Thyroid gland (tissue), 4 donors: ENCODE measurements at regions not wholly inside any gene's neighbourhood (a gene's known extent, or its start where the extent isn't known, plus 50 kb on each side); places are given as distances from the start of the nearest gene placed in this dataset.

Experiments
- DNase-seq, 2 donors: peaks; one replicate each; pipeline ENCODE4 v3.0.0-alpha.2; 2019
- H3K27ac ChIP-seq, 3 donors: fragments of 200-600 bp; sonication (generic); 1 replicate in 2 of 3; 2 replicates in 1 of 3; pipeline ENCODE4 v1.5.1; 2016 to 2019; ENCODE audit warnings: mild to moderate bottlenecking in 1 of 3, moderate library complexity in 1 of 3
- H3K27me3 ChIP-seq: fragments of 200-600 bp; sonication (generic); one replicate; pipeline ENCODE4 v1.5.1; 2019
- H3K36me3 ChIP-seq, 2 donors: fragments of 200-600 bp; sonication (generic); one replicate each; pipeline ENCODE4 v1.5.1; 2016 to 2019
- H3K4me1 ChIP-seq, 2 donors: fragments of 200-600 bp; sonication (generic); one replicate each; pipeline ENCODE4 v1.5.1; 2017 to 2019
- H3K4me3 ChIP-seq, 3 donors: fragments of 200-600 bp; sonication (generic); replicated peaks in 1 of 3; 1 replicate in 2 of 3; 2 replicates in 1 of 3; pipeline ENCODE4 v1.5.1; 2016; ENCODE audit warnings: mild to moderate bottlenecking in 1 of 3
- H3K9me3 ChIP-seq: fragments of 200-600 bp; sonication (generic); one replicate; pipeline ENCODE4 v1.5.1; 2017
- CTCF ChIP-seq, 6 experiments: fragments of 200-600 bp in 3 of 6; fragments of 450-650 bp in 3 of 6; sonication (generic) in 3 of 6; IDR thresholded peaks; one replicate each; pipeline ENCODE4 v1.5.1; 2016 to 2019; ENCODE audit warnings: antibody characterized with exemption in 6 of 6, mild to moderate bottlenecking in 2 of 6, inconsistent platforms in 1 of 6, moderate library complexity in 1 of 6
- POLR2A ChIP-seq, 2 donors: fragments of 450-650 bp; IDR thresholded peaks; one replicate each; pipeline ENCODE4 v1.6.1; 2017; ENCODE audit warnings: antibody characterized with exemption in 2 of 2, mild to moderate bottlenecking in 2 of 2, moderate library complexity in 1 of 2
- WGBS, 2 donors: methylation state at CpG; one replicate each; pipeline ENCODE4 v1.1.5; 2017; 5-methylcytosine and 5-hydroxymethylcytosine counted together
- intact Hi-C: fragments of 100-400 bp; cut with DNase I; formaldehyde crosslinking; loops from one replicate; pipeline ENCODE4 v1.15.1; 2023

GRCh38 chr11:19375440-19375839, 134.7 kb upstream of the E2F8 start:
- TF ChIP-seq CTCF (IDR thresholded peaks at IDR 0.05) (no peak), POLR2A (IDR thresholded peaks at IDR 0.05) (no peak)
- H3K27ac ChIP-seq = no peak overlapping the region
- H3K27me3 ChIP-seq = no peaks in the 10 kb centered on the region
- H3K4me3 ChIP-seq = no peak overlapping the region
- no peaks in the 10 kb centered on the region for H3K9me3 ChIP-seq
- no peak for DNase-seq
- no peaks in the 10 kb centered on the region for H3K36me3 ChIP-seq
- WGBS, 2 donors = 91 to 100% methylated on average over 3 of the region's 3 CpGs
- peaks cover 7 to 42% of the 10 kb centered on the region in 2 donors for H3K4me1 ChIP-seq
- intact Hi-C loops = no loop called here

GRCh38 chr11:19374151-19374569, 133.4 kb upstream of the E2F8 start:
- H3K4me1 ChIP-seq = peaks cover 12 to 42% of the 10 kb centered on the region in 2 donors
- TF ChIP-seq POLR2A (IDR thresholded peaks at IDR 0.05) (no peak), CTCF (IDR thresholded peaks at IDR 0.05) (no peak)
- 63 to 92% methylated on average over 1 of the region's 1 CpG for WGBS, 2 donors
- intact Hi-C loops = no loop called here
- no peak overlapping the region for H3K27ac ChIP-seq
- no peaks in the 10 kb centered on the region for H3K36me3 ChIP-seq
- DNase-seq = no peak
- H3K27me3 ChIP-seq = no peaks in the 10 kb centered on the region
- H3K9me3 ChIP-seq = no peaks in the 10 kb centered on the region
- H3K4me3 ChIP-seq = no peak overlapping the region

GRCh38 chr11:19372381-19372780, 131.6 kb upstream of the E2F8 start:
- Histone ChIP-seq H3K36me3 (no peaks in the 10 kb centered on the region), H3K27me3 (no peaks in the 10 kb centered on the region), H3K4me3 (no peak overlapping the region), H3K4me1 (peaks cover 25 to 52% of the 10 kb centered on the region in 2 donors), H3K9me3 (no peaks in the 10 kb centered on the region), H3K27ac (no peak overlapping the region)
- no peak for DNase-seq
- WGBS, 2 donors = 93 to 98% methylated on average over 4 of the region's 4 CpGs
- no peak for TF ChIP-seq CTCF (IDR thresholded peaks at IDR 0.05)
- no peak for TF ChIP-seq POLR2A (IDR thresholded peaks at IDR 0.05)
- intact Hi-C loops = no loop called here

- Histone ChIP-seq H3K27ac (peak overlapping the region; percentile 66 to 72 (median 69)), H3K9me3 (no peaks in the 10 kb centered on the region), H3K27me3 (no peaks in the 10 kb centered on the region), H3K4me1 (peaks cover 45 to 65% of the 10 kb centered on the region in 2 donors), H3K36me3 (no peaks in the 10 kb centered on the region), H3K4me3 (no peak overlapping the region)
- intact Hi-C loops = no loop called here
- DNase-seq = peak; percentile 35 to 38
- TF ChIP-seq POLR2A (IDR thresholded peaks at IDR 0.05) (no peak), CTCF (IDR thresholded peaks at IDR 0.05) (no peak)
- 39 to 46% methylated on average over 7 of the region's 7 CpGs for WGBS, 2 donors
Measured at GRCh38 chr11:19370100-19370861, 129.5 kb upstream of the E2F8 start.

GRCh38 chr11:19368726-19369375, 128.1 kb upstream of the E2F8 start:
- Histone ChIP-seq H3K36me3 (no peaks in the 10 kb centered on the region), H3K27ac (peak overlapping the region in 2 of 3 donors; percentile 48 to 72), H3K27me3 (no peaks in the 10 kb centered on the region), H3K4me3 (no peak overlapping the region), H3K4me1 (peaks cover 52 to 68% of the 10 kb centered on the region in 2 donors), H3K9me3 (no peaks in the 10 kb centered on the region)
- no peak for TF ChIP-seq CTCF (IDR thresholded peaks at IDR 0.05)
- no peak for DNase-seq
- 67 to 83% methylated on average over 6 of the region's 6 CpGs for WGBS, 2 donors
- intact Hi-C loops = no loop called here
